ENCODE measurements at regions not wholly inside any gene's neighbourhood (a gene's known extent, or its start where the extent isn't known, plus 50 kb on each side); places are given as distances from the start of the nearest gene placed in this dataset.

DNA sequence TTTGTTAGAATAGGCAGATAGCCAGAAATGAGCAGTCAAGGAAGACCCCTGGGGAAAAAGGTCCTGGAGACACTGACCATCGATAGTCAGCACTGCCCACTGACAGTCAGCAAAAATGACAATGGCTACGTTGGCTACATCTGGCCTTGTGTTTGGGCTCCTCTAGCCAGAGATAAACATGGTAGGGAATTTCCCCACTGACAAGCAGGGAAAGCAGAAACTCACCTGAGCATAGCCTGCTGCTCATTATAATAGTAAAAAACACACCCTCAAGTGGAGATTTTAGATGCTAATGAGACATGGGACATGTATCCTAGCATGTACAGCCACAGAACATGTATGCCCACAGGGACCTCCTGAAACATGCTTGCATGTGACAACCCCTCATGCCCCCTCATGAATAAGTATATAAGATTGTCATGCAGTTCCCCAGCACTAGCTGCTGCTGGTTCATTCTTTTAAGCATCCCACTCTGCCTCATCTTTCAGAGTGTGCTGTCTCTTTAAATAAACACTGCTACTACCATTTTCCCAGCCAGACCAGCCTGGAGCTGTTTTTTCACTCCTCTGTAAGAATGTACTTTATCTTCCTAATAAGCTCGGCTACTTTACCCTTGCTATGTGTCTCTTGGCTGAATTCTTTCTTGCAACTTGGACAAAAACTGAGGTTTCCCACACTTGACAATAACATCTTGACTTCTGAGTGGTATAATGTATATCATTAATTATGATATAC is 550.1 kb upstream of the CDH8 start:
- DNase-seq (ENCODE audit: extremely low spot score, insufficient read length, low read depth) (no peak), FAIRE-seq (no peak)

DNA sequence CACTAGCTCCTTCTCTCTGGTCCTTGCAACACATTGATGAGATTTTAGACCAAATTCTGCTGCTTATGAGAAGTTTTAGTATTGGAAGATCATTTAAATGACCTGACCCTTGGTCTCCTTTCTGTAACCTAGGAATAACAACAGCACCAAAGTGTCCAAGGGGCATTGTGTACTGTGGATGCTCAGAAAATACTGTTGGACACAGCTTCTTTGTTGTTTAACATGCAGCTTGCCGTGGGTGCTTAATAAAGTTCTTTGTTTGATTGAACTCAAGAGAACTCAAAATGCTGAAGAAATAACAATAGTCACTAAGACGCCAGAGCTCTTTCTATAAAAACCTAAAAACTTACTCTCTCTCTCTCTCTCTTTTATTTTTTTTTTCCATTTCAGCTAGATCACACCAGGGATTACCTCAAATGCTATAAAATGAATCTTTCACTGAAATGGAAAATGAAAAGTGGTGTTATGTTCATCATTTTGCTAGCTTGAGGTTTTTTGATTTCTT is 548.9 kb upstream of the CDH8 start:
- FAIRE-seq (no peak), DNase-seq (ENCODE audit: extremely low spot score, insufficient read length, low read depth) (no peak)

DNA sequence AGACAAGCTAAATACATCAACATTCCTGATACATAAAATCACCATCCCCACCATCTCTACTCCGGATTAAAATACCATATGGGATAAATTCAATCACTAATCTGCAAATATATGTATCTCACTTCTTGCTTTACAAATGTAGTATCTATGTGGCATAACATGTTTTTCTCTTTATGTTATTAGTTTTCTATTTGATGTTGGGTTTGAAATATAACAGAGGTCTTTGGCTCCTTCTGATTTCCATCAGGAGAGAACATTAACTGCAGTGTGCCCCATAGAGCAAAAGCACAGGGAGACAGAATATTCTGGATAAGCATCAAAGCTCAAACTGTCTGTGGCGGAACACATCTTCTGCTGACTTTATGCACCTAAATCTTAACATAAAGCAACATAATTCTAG is 547.2 kb upstream of the CDH8 start:
- FAIRE-seq = no peak

DNA sequence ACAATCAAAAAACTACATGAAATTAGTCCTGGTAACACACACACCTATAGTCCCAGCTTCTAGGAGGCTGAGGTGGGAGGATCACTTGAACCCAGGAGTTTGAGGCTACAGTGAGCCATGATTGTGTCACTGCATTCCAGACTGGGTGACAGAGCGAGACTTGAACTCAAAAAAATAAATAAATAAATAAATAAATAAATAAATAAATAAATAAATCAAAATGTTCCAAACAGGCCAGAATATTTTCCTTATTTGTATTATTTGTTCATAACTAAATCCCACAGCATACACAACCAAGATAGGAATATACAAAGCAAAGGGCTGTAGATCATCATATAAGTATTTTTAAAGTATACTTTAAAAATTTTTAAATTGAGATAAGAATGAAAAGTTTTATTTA is 537.2 kb upstream of the CDH8 start:
- DNase-seq (ENCODE audit: extremely low spot score, insufficient read length, low read depth) (no peak), FAIRE-seq (no peak)

More for the DNA sequence above, 547.2 kb upstream of the CDH8 start:
- no peak for DNase-seq (ENCODE audit: extremely low spot score, insufficient read length, low read depth)

DNA sequence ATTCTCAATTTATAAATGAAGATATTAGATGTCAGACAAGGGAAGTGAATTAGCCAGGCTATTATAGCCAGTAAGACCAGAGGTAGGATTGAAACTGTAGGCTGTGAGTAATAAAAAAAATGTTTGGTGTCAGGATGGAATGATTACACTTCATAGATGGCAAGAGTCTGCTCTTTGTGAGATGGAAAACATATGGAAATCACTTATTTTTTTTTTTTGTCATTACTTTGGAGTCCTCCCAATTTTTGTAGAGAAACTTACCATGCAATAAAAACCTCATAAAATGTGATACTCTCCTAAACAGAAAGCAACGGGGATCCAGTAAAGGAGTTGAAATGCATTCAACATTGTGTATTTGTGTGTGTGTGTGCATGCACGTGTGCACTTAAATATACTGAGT is 532.7 kb upstream of the CDH8 start:
- DNase-seq (ENCODE audit: extremely low spot score, insufficient read length, low read depth) (no peak), FAIRE-seq (no peak)

DNA sequence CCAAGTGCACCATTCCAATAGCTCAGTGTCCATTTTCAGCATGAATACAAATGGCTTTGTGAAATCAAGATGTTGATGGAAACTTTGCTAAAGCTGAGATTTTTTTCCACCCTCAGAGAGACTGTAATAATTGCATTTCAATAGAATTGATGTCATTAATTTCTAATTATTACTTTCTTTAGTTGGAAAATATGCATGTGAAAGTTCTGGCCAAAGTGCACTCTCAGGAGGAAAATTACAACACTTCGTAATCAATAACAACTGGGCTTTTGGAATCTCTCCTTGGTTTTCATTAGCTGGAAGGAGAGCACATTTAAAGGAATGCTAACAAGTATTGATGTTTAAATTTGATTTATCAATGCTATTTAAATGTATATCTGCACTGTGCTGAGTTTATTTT is 529.5 kb upstream of the CDH8 start:
- FAIRE-seq (no peak), DNase-seq (ENCODE audit: extremely low spot score, insufficient read length, low read depth) (no peak)

DNA sequence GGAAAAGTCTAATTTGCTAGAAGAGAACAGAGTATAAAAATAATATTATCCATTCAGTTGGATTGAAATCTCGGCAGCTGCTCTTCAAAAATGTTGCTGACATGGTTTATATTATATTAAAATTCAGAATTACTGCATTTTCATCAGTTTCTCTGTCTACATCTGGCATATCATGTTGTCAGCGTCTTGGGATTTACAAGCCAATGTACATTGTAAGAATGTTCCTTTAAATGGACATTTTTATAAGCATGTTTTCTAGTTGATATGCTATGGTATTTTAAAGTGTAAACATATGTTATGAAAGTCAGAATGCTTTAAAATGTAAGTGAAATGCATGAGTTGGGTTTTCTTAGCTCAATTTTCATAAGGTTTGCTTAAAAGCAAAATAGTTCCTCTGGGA is 528.1 kb upstream of the CDH8 start:
- no peak for DNase-seq (ENCODE audit: extremely low spot score, insufficient read length, low read depth)
- FAIRE-seq = no peak

DNA sequence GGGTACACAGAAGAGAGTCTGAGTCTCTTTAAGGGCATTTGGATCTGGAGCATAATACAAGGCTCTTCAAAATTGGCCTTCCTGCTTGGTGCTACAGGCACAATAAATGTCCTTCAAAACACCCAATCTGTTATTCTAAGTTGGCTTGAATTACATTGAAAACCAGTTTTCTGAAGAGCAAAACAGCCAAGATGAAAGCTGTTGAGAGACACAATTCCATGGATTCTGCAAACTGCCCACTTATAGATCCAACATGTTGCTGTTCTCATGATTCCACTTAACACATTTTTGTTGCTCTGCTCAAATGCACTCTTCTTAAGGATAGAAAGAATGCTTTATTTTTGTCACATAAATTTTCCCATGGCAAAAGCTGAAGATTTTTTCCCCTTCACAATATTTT is 525.9 kb upstream of the CDH8 start:
- DNase-seq (ENCODE audit: extremely low spot score, insufficient read length, low read depth) = no peak
- FAIRE-seq = no peak

DNA sequence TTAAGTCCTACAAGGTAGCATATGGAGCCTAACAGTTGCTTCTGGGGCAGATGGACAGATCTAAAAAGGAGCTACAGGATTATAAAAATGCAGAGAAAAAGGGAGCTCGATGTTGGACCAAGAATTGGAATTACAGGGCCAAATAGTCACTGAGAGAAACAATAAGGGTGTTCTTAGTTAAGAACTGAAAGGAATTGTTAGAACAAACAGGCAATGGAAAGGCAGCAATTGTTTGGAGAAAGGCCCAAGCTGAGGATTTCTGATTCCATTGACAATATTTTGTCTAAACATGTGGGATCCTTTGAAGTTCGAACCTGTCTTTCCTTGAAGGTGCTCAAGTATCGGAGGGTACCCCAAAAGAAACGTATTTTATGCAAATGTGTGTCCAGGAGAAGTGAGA is 513.6 kb upstream of the CDH8 start:
- DNase-seq (ENCODE audit: extremely low spot score, insufficient read length, low read depth) = no peak
- no peak for FAIRE-seq

DNA sequence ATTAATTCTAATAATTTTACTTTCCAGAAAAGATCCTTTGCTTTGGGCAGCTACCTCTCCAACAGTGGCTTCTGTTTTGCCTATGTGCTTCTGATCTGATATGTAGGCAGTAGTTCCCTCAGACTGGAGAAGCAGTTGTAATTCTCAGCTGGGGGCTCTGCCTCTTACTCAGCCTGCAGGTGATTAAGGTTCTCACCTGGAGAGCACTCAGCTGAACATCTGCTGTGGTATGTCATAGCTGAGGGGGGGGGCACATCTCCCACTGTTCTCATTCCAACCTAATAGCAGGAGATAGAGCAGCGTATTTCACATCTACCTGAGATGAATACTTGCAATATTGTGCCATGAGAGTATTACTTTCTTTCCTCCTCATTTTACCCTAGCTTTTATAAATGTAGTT is 511.9 kb upstream of the CDH8 start:
- FAIRE-seq = no peak
- no peak for DNase-seq (ENCODE audit: extremely low spot score, insufficient read length, low read depth)

DNA sequence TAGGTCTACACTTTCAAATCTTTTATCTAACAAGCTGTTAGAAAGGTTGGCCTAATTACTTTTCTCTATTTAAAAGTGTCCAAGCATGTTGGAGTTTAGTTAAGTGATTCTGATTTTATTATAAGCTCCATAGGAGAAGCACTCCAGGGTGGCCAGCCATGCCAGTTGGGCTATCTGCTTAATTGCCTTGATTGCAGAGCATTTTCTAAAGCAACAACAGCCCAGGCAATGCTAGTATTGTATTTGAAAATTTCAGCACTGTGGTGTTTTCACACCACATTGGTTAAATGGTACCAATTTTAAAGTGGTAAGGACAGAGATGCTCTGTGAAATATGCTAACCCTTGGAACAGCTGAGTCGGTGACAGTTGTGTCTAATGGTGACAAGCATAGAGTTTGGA is 510.5 kb upstream of the CDH8 start:
- no peak for FAIRE-seq
- DNase-seq (ENCODE audit: extremely low spot score, insufficient read length, low read depth) = no peak

DNA sequence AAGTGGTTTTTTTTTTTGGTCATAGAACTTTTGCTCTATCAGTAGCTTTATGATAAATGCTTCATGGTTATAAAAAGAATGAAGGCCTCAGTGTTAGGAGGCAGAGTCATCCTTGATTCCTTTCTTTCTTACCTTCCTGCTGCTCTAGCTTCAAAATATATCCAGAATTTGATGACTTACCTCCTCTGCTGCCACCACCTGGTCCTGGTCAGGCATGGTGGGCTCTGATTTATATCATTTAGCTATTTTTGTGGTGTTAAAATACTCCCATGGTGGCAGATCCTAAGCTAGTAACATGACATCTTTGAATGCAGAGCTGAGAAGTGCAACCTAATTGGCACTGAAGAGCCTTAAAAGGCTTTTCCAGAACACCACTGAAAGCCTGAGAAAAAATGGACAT is 508.8 kb upstream of the CDH8 start:
- no peak for DNase-seq (ENCODE audit: extremely low spot score, insufficient read length, low read depth)
- FAIRE-seq = no peak

DNA sequence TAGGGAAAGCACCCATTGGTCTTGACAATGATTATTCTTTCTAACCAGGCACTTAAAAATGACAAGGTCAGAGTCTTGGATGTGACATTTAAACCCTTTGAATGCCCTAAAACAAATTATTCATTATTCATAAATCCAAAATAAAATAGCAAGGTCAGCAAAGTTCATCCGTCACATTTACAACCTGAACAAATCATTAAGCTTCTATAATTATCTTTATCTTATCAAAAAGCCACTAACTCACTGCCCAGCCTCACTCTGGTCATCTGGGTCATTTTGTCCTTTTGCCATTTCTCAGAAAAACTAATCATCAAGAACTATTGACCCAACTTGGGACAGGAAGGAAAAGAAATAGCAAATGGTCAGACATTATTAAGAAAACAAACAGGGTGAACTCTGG is 507.3 kb upstream of the CDH8 start:
- FAIRE-seq (no peak), DNase-seq (ENCODE audit: extremely low spot score, insufficient read length, low read depth) (no peak)

DNA sequence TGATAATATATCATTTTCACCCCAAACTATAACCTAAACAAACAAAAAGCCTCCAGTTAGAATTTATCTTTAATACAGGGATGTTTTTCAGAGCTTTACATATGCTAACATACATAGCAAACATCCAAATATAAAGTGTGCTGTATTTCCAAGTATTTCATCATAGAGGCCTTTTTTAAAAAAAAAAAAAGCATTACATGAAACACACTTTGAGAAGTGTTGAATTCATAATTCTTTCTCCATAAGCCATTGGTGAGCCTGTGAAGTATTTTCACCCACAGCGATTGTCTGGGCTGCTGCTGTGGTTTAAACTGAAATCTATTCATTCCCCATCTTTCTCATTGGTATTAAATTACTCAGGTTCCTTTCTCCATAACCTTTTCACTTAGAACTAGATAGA is 503.4 kb upstream of the CDH8 start:
- DNase-seq (ENCODE audit: extremely low spot score, insufficient read length, low read depth) = no peak
- FAIRE-seq = no peak

DNA sequence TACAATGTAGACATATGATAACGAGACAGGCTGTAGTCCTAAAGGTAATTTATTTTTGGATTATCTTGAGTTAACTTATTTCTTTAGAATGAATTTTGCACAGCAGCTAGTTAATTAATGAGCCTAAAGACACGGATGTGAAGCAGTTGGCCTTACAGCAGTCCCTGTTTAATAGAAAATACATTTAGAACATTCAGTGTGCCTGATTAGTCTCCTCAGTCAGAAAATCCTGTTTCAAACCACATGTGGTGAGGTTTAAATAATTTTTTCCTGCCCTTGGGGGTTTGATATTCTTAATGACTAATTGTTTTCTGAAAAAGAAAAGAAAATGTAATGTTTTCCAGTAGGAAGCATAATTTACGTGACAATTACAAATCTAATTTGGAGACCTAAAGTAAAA is 494.2 kb upstream of the CDH8 start:
- DNase-seq (ENCODE audit: extremely low spot score, insufficient read length, low read depth) (no peak), FAIRE-seq (no peak)

DNA sequence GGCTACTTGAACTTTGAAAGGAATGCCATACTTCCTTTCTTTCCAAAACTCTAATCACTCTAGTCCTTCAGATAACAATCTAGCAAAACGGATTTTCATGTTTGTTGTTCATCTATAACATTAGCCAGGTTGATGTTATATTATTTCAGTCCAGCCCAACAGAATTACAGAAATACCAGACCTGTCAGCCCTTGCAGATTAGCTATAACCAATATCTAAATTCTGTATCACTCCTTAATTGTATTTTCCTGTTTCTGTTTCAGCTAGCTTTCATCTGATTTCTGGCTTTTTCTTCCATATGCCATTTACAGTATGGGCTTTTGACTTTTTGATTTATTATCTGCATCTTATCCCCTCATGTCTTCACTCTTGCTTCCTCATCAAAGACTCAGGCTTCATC is 479.8 kb upstream of the CDH8 start:
- FAIRE-seq (no peak), DNase-seq (ENCODE audit: extremely low spot score, insufficient read length, low read depth) (no peak)

DNA sequence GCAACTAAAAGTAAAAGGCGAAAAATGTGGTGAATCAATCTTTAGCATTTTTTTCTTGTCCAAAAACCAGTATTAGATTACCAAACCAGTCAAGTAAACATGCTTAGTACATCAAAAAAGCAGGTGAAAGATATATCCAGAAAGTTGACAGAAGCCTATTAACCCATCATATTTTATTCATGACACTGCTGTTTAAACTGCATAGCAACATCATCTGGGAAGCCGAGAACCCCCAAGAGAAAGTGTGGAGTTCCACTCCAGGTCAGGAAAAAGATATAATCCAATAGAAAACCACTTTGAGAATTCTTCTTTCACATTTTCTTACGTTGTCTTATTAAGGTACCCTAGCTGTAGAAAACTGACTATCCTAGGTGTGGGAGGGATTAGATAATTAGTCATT is 466.8 kb upstream of the CDH8 start:
- FAIRE-seq (no peak), DNase-seq (ENCODE audit: extremely low spot score, insufficient read length, low read depth) (no peak)

DNA sequence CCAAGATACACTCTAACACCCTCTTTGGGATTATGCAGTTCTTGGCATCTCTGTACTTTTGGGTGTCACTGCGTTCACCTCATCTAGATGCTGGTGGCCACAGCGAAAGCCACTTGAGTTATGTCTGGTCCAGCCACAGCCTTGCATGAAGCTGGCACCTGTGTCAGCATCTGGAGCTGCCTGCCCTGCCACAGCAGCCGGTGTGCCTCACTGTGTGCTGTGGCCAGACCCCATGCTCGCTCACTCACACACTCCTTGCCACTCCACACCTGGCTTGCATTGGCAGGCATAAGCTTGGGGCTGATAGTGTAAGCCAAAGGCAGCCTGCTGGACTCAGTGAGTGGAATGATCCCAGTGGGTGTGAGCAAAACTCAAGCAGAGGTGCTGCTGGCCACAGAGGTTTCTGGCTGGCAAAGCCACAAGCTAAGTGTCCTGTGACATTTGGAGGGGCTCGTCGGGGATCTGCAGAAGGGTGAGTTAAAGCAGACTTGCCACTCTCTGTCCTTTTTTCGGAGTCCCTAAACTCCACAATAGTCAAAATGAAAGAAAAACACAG is 442.7 kb upstream of the CDH8 start:
- FAIRE-seq = no peak
- DNase-seq (ENCODE audit: extremely low spot score, insufficient read length, low read depth) = no peak

DNA sequence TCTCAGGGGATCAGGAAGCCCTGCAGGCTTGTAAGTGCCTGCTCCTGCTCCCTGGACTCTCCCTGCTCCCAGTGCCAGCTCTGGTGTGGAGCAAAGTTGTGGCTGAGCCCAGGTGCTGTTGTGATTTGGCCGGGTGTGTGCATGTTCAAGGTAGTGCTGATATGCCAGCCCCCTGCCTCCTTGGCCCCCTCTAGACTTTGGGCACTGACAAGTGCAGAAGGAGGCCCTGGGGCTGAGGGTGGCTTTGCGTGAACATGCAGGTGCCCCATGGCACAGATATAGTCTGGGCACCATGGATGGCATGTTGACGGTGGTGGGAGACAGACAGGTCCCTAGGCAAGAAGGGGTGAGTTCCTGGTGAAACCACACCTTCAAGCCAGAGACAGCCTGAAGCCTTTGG is 441.6 kb upstream of the CDH8 start:
- DNase-seq (ENCODE audit: extremely low spot score, insufficient read length, low read depth) (no peak), FAIRE-seq (no peak)

DNA sequence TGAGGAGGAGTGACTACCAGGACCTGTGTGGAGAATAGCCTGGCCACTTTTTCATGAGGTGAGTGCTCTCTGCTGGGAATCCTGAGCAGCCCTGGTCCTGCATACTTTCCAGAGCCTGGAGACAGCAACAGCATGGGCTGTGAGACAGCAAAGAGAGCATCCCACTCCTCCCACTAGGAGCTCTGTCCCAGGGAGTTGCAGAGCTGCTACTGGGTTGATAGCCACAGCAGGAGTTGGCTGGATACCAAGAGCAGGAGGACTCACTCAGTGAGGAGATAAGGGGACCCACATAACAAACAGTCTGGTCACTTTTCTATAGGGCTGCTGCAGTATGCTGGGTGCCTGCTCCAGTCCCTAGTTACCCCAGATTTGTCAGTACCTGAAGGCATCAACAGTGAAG is 439.3 kb upstream of the CDH8 start:
- DNase-seq (ENCODE audit: extremely low spot score, insufficient read length, low read depth) = no peak

DNA sequence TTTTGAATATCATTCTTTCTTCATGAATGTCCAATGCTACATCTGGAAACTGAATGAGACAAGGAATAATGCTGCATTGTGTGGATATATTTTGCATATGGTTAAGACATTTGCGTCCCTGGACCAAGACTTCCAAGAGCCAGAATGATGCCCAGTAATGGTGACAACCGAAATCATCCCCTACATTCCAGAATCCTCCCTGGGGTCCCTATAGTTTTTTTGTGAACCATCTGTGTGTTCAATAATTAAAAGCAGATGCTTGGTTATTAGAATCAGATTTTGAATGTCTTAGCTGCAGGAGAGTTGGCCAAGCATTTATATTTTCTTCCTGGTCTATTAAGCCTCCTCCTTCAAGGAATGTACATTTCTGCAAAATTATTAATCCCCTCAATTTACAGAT is 426.7 kb upstream of the CDH8 start:
- FAIRE-seq = no peak
- DNase-seq (ENCODE audit: extremely low spot score, insufficient read length, low read depth) = no peak

More for the DNA sequence above, 439.3 kb upstream of the CDH8 start:
- FAIRE-seq = no peak

DNA sequence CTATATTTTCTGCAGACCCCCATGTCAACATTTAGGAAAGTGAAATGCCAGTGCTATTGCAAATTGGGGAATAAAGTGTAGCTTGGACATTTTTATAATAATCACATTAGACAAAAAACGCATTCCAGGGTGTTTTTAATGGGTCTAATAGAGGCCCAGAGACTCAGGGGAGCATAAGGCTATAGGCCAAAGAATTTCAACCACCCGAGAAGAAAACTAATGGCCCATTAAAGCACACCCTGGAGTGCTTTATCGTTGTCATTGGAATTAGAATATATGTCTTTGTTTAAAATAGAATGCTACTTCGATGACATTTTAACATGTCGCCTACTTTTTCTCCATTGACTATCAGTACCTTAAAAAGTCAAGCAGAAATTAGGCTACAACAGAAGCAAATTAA is 414.1 kb upstream of the CDH8 start:
- DNase-seq (ENCODE audit: extremely low spot score, insufficient read length, low read depth) (no peak), FAIRE-seq (no peak)
